CD4-positive, alpha-beta T cell (primary cell): ENCODE measurements at regions not wholly inside any gene's neighbourhood (a gene's known extent, or its start where the extent isn't known, plus 50 kb on each side); places are given as distances from the start of the nearest gene placed in this dataset.

Experiments
- ATAC-seq: fragments of 200-7000 bp; cut with Tn5 transposase; one replicate; pipeline ENCODE4 v1.10.0; 2022; ENCODE audit warnings: mild to moderate bottlenecking; ENCODE audit not compliant: poor library complexity
- CTCF ChIA-PET: fragments of 350-600 bp; sonication (Branson Sonifier 250); formaldehyde crosslinking; loops from one replicate; lab custom pipeline; 2021; ENCODE audit warnings: antibody characterized with exemption, inconsistent platforms; lab: Charles Lee
- POLR2A ChIA-PET: fragments of 350-600 bp; sonication (Branson Sonifier 250); formaldehyde crosslinking; loops from one replicate; lab custom pipeline; 2021; ENCODE audit warnings: antibody characterized with exemption, inconsistent platforms; lab: Charles Lee
- DNase-seq, 14 experiments: peaks; one replicate each; pipeline ENCODE4 v3.0.0-alpha.2; 2013 to 2020; ENCODE audit warnings: mixed read lengths in 2 of 14
- H3K27ac ChIP-seq, 2 donors: one replicate each; pipeline versions ENCODE4 v1.5.1 to v1.7.0; 2013; ENCODE audit warnings: low read length in 2 of 2, low read depth in 1 of 2, mild to moderate bottlenecking in 1 of 2
- H3K27me3 ChIP-seq, 2 experiments: 1 replicate in 1 of 2; 2 replicates in 1 of 2; pipeline versions ENCODE4 v1.6.1 to v1.7.0; 2013; ENCODE audit warnings: low read length in 2 of 2, control low read depth in 1 of 2, mild to moderate bottlenecking in 1 of 2, moderate library complexity in 1 of 2; ENCODE audit not compliant: insufficient read depth in 2 of 2, control insufficient read depth in 1 of 2
- H3K36me3 ChIP-seq: one replicate; pipeline ENCODE4 v1.6.1; 2013; ENCODE audit warnings: low read length, control low read depth; ENCODE audit not compliant: insufficient read depth
- H3K4me1 ChIP-seq: one replicate; pipeline ENCODE4 v1.6.1; 2013; ENCODE audit warnings: low read length, control low read depth; ENCODE audit not compliant: insufficient read depth
- H3K4me3 ChIP-seq: one replicate; pipeline ENCODE4 v1.5.1; 2013; ENCODE audit warnings: mild to moderate bottlenecking, low read length, moderate library complexity
- H3K9me3 ChIP-seq, 2 experiments: 1 replicate in 1 of 2; 2 replicates in 1 of 2; pipeline versions ENCODE4 v1.6.1 to v1.7.0; 2013; ENCODE audit warnings: low read length in 2 of 2, mild to moderate bottlenecking in 2 of 2, control low read depth in 1 of 2, moderate library complexity in 1 of 2; ENCODE audit not compliant: control insufficient read depth in 1 of 2, insufficient read depth in 1 of 2
- H3K27ac Mint-ChIP-seq: one replicate; pipeline ENCODE4 v1.8.0; 2020; ENCODE audit warnings: mixed read lengths
- H3K27me3 Mint-ChIP-seq: one replicate; pipeline ENCODE4 v1.8.0; 2021; ENCODE audit warnings: mixed read lengths
- H3K36me3 Mint-ChIP-seq: one replicate; pipeline ENCODE4 v1.8.0; 2021; ENCODE audit warnings: low read depth, mixed read lengths
- H3K4me1 Mint-ChIP-seq: one replicate; pipeline ENCODE4 v1.8.0; 2021; ENCODE audit warnings: low read depth, mixed read lengths
- H3K4me3 Mint-ChIP-seq: one replicate; pipeline ENCODE4 v1.8.0; 2020; ENCODE audit warnings: mild to moderate bottlenecking, mixed read lengths
- H3K9me3 Mint-ChIP-seq: one replicate; pipeline ENCODE4 v1.8.0; 2020; ENCODE audit warnings: mixed read lengths
- intact Hi-C, 2 experiments: fragments of 100-400 bp; cut with DNase I in 1 of 2; cut with micrococcal nuclease in 1 of 2; formaldehyde crosslinking; loops; one replicate each; pipeline versions ENCODE4 v1.15.1 to v1.9.0; 2023 to 2025; cut with DNase I, micrococcal nuclease
- TF ChIP-seq, protein P1 (sequence below): fragments of 200-600 bp; IDR thresholded peaks from one replicate; pipeline ENCODE4 v1.8.0; 2022; ENCODE audit warnings: antibody characterized with exemption, mild to moderate bottlenecking

DNA sequence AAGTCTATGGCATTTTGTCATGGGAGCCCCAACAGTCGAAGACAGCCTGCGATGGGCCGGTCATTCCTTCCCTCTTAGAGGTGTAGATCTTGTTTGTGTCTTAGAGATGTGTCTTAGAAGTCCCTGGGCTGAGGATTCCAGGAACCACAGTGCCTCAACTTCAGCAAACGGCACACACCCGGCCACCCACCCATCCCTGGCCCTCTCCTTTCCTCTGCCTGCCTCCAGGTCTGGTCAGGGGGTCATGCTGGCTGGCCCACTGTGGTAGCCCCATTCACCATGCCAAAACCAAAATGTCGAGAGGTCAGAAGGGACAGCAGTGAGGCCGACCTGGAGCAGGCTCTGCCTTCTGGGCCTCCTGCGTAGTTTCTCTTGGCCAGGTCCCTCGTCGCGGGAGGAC is 857.9 kb downstream of the TBC1D22A start:
- H3K4me1 Mint-ChIP-seq = no peaks in the 10 kb centered on the region
- no peaks in the 10 kb centered on the region for H3K9me3 Mint-ChIP-seq
- ATAC-seq (no peak), DNase-seq (no peak)
- H3K36me3 Mint-ChIP-seq = no peaks in the 10 kb centered on the region
- TF ChIP-seq, protein P1, sequence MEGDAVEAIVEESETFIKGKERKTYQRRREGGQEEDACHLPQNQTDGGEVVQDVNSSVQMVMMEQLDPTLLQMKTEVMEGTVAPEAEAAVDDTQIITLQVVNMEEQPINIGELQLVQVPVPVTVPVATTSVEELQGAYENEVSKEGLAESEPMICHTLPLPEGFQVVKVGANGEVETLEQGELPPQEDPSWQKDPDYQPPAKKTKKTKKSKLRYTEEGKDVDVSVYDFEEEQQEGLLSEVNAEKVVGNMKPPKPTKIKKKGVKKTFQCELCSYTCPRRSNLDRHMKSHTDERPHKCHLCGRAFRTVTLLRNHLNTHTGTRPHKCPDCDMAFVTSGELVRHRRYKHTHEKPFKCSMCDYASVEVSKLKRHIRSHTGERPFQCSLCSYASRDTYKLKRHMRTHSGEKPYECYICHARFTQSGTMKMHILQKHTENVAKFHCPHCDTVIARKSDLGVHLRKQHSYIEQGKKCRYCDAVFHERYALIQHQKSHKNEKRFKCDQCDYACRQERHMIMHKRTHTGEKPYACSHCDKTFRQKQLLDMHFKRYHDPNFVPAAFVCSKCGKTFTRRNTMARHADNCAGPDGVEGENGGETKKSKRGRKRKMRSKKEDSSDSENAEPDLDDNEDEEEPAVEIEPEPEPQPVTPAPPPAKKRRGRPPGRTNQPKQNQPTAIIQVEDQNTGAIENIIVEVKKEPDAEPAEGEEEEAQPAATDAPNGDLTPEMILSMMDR = no peak
- Histone ChIP-seq H3K4me3 (no peak overlapping the region), H3K4me1 (no peaks in the 10 kb centered on the region), H3K27me3 (peaks cover 0 to 2% of the 10 kb centered on the region in 2 experiments), H3K36me3 (no peaks in the 10 kb centered on the region), H3K9me3 (peaks cover 0 to 17% of the 10 kb centered on the region in 2 experiments), H3K27ac (no peak overlapping the region)
- intact Hi-C loops = no loop called here
- H3K4me3 Mint-ChIP-seq = no peak overlapping the region
- ChIA-PET POLR2A (no interaction called here), CTCF (no interaction called here)
- H3K27ac Mint-ChIP-seq = no peak overlapping the region
- peaks cover 21% of the 10 kb centered on the region for H3K27me3 Mint-ChIP-seq

DNA sequence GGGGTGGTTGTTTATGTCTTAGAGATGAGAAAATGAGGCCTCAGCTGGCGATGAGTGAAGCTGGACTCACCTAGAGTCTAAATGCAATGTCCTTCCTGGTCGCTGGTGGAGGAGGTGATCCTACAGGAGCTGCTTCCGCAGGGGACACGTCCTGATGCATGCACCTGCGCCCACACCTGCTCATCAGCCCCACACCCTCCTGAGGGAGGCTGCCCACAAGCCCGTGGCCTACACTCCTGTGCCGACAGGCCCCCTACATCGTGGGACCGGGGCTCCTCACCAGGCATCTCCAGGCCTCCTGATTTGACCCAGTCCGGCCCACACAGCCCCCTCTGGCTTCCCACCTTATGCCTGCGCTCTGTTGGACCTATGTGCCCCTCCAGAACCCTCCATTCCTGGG is 857.2 kb downstream of the TBC1D22A start:
- no peak for DNase-seq
- Histone ChIP-seq H3K9me3 (peaks cover 0 to 17% of the 10 kb centered on the region in 2 experiments), H3K4me3 (no peak overlapping the region), H3K36me3 (no peaks in the 10 kb centered on the region), H3K27me3 (peaks cover 0 to 2% of the 10 kb centered on the region in 2 experiments), H3K27ac (no peak overlapping the region), H3K4me1 (no peaks in the 10 kb centered on the region)
- ATAC-seq = no peak
- no peaks in the 10 kb centered on the region for H3K4me1 Mint-ChIP-seq
- POLR2A ChIA-PET = no interaction called here
- intact Hi-C loops = no loop called here
- H3K9me3 Mint-ChIP-seq = no peaks in the 10 kb centered on the region
- H3K4me3 Mint-ChIP-seq = no peak overlapping the region
- peaks cover 21% of the 10 kb centered on the region for H3K27me3 Mint-ChIP-seq
- TF ChIP-seq, protein P1 = no peak
- H3K36me3 Mint-ChIP-seq = no peaks in the 10 kb centered on the region
- CTCF ChIA-PET = no interaction called here
- H3K27ac Mint-ChIP-seq = no peak overlapping the region

DNA sequence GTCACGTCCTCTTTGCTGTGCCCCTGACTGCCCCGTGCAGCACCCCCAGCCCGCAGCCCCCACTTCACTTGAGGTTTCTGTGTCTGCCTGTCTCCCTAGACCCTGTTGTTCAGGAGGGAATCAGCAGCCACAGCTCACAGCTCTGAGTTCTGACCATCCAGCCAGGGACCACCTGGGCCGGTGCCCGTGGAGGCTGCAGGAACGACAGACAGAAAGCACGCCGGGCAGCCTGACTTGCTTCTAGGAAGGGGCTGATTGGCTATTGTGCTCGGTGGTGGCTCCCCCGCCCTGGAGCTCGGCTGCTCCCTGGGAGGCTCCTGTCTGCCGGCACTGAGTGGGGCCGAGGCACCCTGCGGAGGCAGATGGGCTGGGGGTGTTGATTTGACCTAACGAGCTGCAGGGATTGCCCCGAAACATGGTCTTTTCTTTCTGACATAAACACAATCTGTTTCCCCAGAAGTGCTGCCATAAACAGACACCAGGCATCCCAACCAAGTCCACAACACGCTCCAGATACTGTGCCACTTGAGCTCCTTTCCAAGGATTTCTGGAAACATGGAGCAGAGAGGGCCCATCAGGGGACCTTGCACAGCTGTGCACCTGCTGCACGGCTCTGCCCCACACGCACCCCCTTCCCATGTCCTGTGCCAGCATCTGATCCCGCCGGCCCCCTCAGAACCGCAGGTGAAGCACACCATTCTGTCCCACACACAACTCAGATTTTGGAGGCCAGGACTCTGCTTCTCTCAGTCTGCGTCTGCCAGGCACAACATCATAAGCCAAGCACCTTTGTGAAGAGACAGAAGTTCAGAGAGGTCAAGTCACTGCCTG is 855.9 kb downstream of the TBC1D22A start:
- Mint-ChIP-seq H3K27me3 (peaks cover 23% of the 10 kb centered on the region), H3K4me3 (no peak overlapping the region), H3K36me3 (no peaks in the 10 kb centered on the region), H3K9me3 (no peaks in the 10 kb centered on the region), H3K27ac (no peak overlapping the region), H3K4me1 (no peaks in the 10 kb centered on the region)
- H3K4me3 ChIP-seq = no peak overlapping the region
- H3K36me3 ChIP-seq = no peaks in the 10 kb centered on the region
- TF ChIP-seq, protein P1 = no peak
- no peak overlapping the region for H3K27ac ChIP-seq
- peaks cover 0 to 2% of the 10 kb centered on the region in 2 experiments for H3K27me3 ChIP-seq
- ATAC-seq (no peak), DNase-seq (no peak)
- ChIA-PET POLR2A (no interaction called here), CTCF (no interaction called here)
- H3K4me1 ChIP-seq = no peaks in the 10 kb centered on the region
- peaks cover 0 to 13% of the 10 kb centered on the region in 2 experiments for H3K9me3 ChIP-seq
- intact Hi-C loops = no loop called here
